B cell (primary cell): ENCODE measurements at regions not wholly inside any gene's neighbourhood (a gene's known extent, or its start where the extent isn't known, plus 50 kb on each side); places are given as distances from the start of the nearest gene placed in this dataset.

ENCODE experiments used
- ATAC-seq: fragments of 200-7000 bp; cut with Tn5 transposase; one replicate; pipeline ENCODE4 v1.10.0; 2021; ENCODE audit warnings: low read depth, mild to moderate bottlenecking, moderate number of reproducible peaks, moderate library complexity
- CTCF ChIA-PET: fragments of 350-600 bp; sonication (Branson Sonifier 250); formaldehyde crosslinking; loops from one replicate; lab custom pipeline; 2021; ENCODE audit warnings: antibody characterized with exemption, inconsistent platforms; lab: Charles Lee
- POLR2A ChIA-PET: fragments of 350-600 bp; sonication (Branson Sonifier 250); formaldehyde crosslinking; loops from one replicate; lab custom pipeline; 2021; ENCODE audit warnings: antibody characterized with exemption; lab: Charles Lee
- DNase-seq: peaks from one replicate; pipeline ENCODE4 v3.0.0; 2013
- H2AFZ ChIP-seq: 2 replicates; pipeline ENCODE4 v1.6.1; 2012; ENCODE audit warnings: mild to moderate bottlenecking, low read depth, low read length; ENCODE audit not compliant: insufficient read depth, poor library complexity, severe bottlenecking
- H3K27ac ChIP-seq, 2 donors: 1 replicate in 1 of 2; 2 replicates in 1 of 2; pipeline ENCODE4 v1.5.1; 2012 to 2013; ENCODE audit warnings: low read length in 2 of 2, mild to moderate bottlenecking in 2 of 2, moderate library complexity in 1 of 2
- H3K27me3 ChIP-seq, 4 experiments: fragments of 200-600 bp in 1 of 4; sonication (generic) in 1 of 4; replicated peaks in 1 of 4; 1 replicate in 2 of 4; 2 replicates in 2 of 4; pipeline versions ENCODE4 v1.6.1 to v1.7.0; 2013 to 2016; ENCODE audit warnings: low read length in 3 of 4, mild to moderate bottlenecking in 2 of 4, mixed read lengths in 1 of 4, moderate library complexity in 1 of 4; ENCODE audit not compliant: insufficient read depth in 4 of 4, control insufficient read depth in 3 of 4; ENCODE audit errors: control extremely low read depth in 1 of 4
- H3K36me3 ChIP-seq, 2 experiments: replicated peaks in 1 of 2; 1 replicate in 1 of 2; 2 replicates in 1 of 2; pipeline versions ENCODE4 v1.6.1 to v1.7.1; 2013; ENCODE audit warnings: low read length in 1 of 2; ENCODE audit not compliant: insufficient read depth in 2 of 2, control insufficient read depth in 1 of 2; ENCODE audit errors: control extremely low read depth in 1 of 2, extremely low read depth in 1 of 2
- H3K4me1 ChIP-seq, 2 donors: fragments of 200-600 bp in 1 of 2; sonication (generic) in 1 of 2; 1 replicate in 1 of 2; 2 replicates in 1 of 2; pipeline versions ENCODE4 v1.5.1 to v1.6.1; 2013 to 2017; ENCODE audit warnings: low read length in 2 of 2; ENCODE audit not compliant: control insufficient read depth in 2 of 2, insufficient read depth in 2 of 2
- H3K4me2 ChIP-seq: replicated peaks from 2 replicates; pipeline ENCODE3; 2012; ENCODE audit warnings: mild to moderate bottlenecking, low read depth, low read length; ENCODE audit not compliant: poor library complexity, severe bottlenecking
- H3K4me3 ChIP-seq, 5 experiments: fragments of 200-600 bp in 1 of 5; sonication (generic) in 1 of 5; 1 replicate in 3 of 5; 2 replicates in 2 of 5; pipeline versions ENCODE4 v1.5.1 to v1.7.0; 2011 to 2016; ENCODE audit warnings: low read length in 4 of 5, mild to moderate bottlenecking in 4 of 5, low read depth in 2 of 5, control low read depth in 1 of 5, moderate library complexity in 1 of 5; ENCODE audit not compliant: insufficient read depth in 1 of 5; ENCODE audit errors: control extremely low read depth in 1 of 5, extremely low read depth in 1 of 5
- H3K79me2 ChIP-seq: fragments of 200-600 bp; sonication (generic); one replicate; pipeline ENCODE4 v1.6.0; 2016; ENCODE audit warnings: low read length; ENCODE audit not compliant: control insufficient read depth, insufficient read depth
- H3K9ac ChIP-seq: fragments of 200-600 bp; sonication (generic); 2 replicates; pipeline ENCODE4 v1.6.1; 2017; ENCODE audit warnings: mild to moderate bottlenecking, low read length, moderate library complexity
- H3K9me3 ChIP-seq, 3 donors: one replicate each; pipeline versions ENCODE4 v1.6.1 to v1.7.1; 2013; ENCODE audit warnings: low read length in 2 of 3; ENCODE audit not compliant: control insufficient read depth in 2 of 3, insufficient read depth in 1 of 3; ENCODE audit errors: control extremely low read depth in 1 of 3
- H4K20me1 ChIP-seq: 2 replicates; pipeline ENCODE4 v1.6.0; 2012; ENCODE audit warnings: mild to moderate bottlenecking, low read length; ENCODE audit not compliant: insufficient read depth, control insufficient read depth, poor library complexity, severe bottlenecking
- H3K27ac Mint-ChIP-seq: one replicate; pipeline ENCODE4 v1.8.0; 2021; ENCODE audit warnings: mixed read lengths
- H3K27me3 Mint-ChIP-seq: one replicate; pipeline ENCODE4 v1.8.0; 2021; ENCODE audit warnings: mixed read lengths
- H3K4me1 Mint-ChIP-seq: one replicate; pipeline ENCODE4 v1.8.0; 2021; ENCODE audit warnings: mixed read lengths
- H3K4me3 Mint-ChIP-seq: one replicate; pipeline ENCODE4 v1.8.0; 2021; ENCODE audit warnings: mixed read lengths
- H3K9me3 Mint-ChIP-seq: one replicate; pipeline ENCODE4 v1.8.0; 2022; ENCODE audit warnings: mixed read lengths; ENCODE audit not compliant: insufficient read depth
- CTCF ChIP-seq: fragments of 200-600 bp; IDR thresholded peaks from one replicate; pipeline ENCODE4 v1.8.0; 2022; ENCODE audit warnings: antibody characterized with exemption, mild to moderate bottlenecking
- EZH2 ChIP-seq: IDR thresholded peaks from 2 replicates; pipeline ENCODE4 v1.6.1; 2012; ENCODE audit warnings: borderline replicate concordance, low read depth, mild to moderate bottlenecking, moderate library complexity, low read length; ENCODE audit not compliant: insufficient read depth, poor library complexity, severe bottlenecking
- WGBS: methylation state at CpG from one replicate; pipeline ENCODE4 v1.1.5; 2013; ENCODE audit warnings: missing lambda C conversion rate; ENCODE audit not compliant: insufficient coverage; 5-methylcytosine and 5-hydroxymethylcytosine counted together
- intact Hi-C: fragments of 100-400 bp; cut with micrococcal nuclease; formaldehyde crosslinking; loops from one replicate; pipeline ENCODE4 v1.10.0; 2022

- WGBS, result 93% methylated on average over 3 of the region's 7 CpGs
- H3K9me3 ChIP-seq, result peaks cover 0 to 10% (median 3%) of the 10 kb centered on the region in 3 donors
- H3K9ac ChIP-seq, result no peak overlapping the region
- no peaks in the 10 kb centered on the region for H4K20me1 ChIP-seq
- ATAC-seq (no peak), DNase-seq (no peak)
- no peaks in the 10 kb centered on the region for H3K27me3 ChIP-seq
- CTCF ChIA-PET, result no interaction called here
- H3K4me2 ChIP-seq, result no peak overlapping the region
- Mint-ChIP-seq H3K27ac (no peak overlapping the region), H3K27me3 (no peaks in the 10 kb centered on the region), H3K9me3 (peaks cover 3% of the 10 kb centered on the region), H3K4me1 (no peaks in the 10 kb centered on the region), H3K4me3 (no peak overlapping the region)
- intact Hi-C loops, result no loop called here
- H3K4me1 ChIP-seq, result no peaks in the 10 kb centered on the region
- no peak overlapping the region for H3K27ac ChIP-seq
- no peak for TF ChIP-seq EZH2
- TF ChIP-seq CTCF, result no peak
- no peak overlapping the region for H2AFZ ChIP-seq
- POLR2A ChIA-PET, result no interaction called here
- H3K79me2 ChIP-seq, result no peaks in the 10 kb centered on the region
- no peaks in the 10 kb centered on the region for H3K36me3 ChIP-seq
- H3K4me3 ChIP-seq, result no peak overlapping the region
These were observed 344.4 kb downstream of the RND3 start for GRCh38 chr2:150143087-150143536.

- CTCF ChIA-PET, result no interaction called here
- WGBS, result no CpG with 5 or more reads among the region's 1 CpG
These were observed 344.9 kb downstream of the RND3 start for GRCh38 chr2:150142561-150142960.

More at GRCh38 chr2:150142561-150142960, 344.9 kb downstream of the RND3 start:
- intact Hi-C loops, result no loop called here
- TF ChIP-seq EZH2 (no peak), CTCF (no peak)
- peaks cover 0 to 10% (median 3%) of the 10 kb centered on the region in 3 donors for H3K9me3 ChIP-seq
- ATAC-seq (no peak), DNase-seq (no peak)
- POLR2A ChIA-PET, result no interaction called here
- H3K27me3 ChIP-seq, result no peaks in the 10 kb centered on the region
- H3K4me1 ChIP-seq, result no peaks in the 10 kb centered on the region
- no peak overlapping the region for H3K4me3 ChIP-seq
- no peaks in the 10 kb centered on the region for H4K20me1 ChIP-seq
- Mint-ChIP-seq H3K9me3 (peaks cover 3% of the 10 kb centered on the region), H3K4me1 (no peaks in the 10 kb centered on the region), H3K27ac (no peak overlapping the region), H3K27me3 (no peaks in the 10 kb centered on the region), H3K4me3 (no peak overlapping the region)
- H3K9ac ChIP-seq, result no peak overlapping the region
- H3K36me3 ChIP-seq, result no peaks in the 10 kb centered on the region
- no peak overlapping the region for H3K27ac ChIP-seq
- H3K79me2 ChIP-seq, result no peaks in the 10 kb centered on the region
- no peak overlapping the region for H3K4me2 ChIP-seq
- H2AFZ ChIP-seq, result no peak overlapping the region
